ENCODE measurements at regions not wholly inside any gene's neighbourhood (a gene's known extent, or its start where the extent isn't known, plus 50 kb on each side); places are given as distances from the start of the nearest gene placed in this dataset.

DNA sequence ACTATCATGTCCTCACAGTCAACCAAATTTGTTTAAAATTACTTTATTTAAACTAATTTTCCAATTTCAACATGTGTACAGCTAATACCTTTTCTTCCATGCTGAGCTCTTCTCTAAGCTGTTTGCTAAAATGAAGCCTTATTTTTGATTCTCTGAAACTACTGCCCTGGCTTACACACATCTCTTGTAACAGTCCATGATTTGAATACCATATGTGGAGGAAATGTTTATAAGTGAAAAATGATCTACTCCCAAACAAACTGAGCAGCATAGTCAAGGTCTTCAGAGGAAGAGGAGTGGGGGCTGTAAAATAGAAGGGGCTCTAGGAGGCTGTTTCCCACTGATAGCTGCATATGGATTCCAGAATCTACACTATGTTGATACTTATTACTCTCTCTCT is 188.7 kb downstream of the ANKRD50 start:
- no peak for DNase-seq

- DNase-seq, result no peak
Observed at GRCh38 chr4:124525524-124525923, 187.0 kb downstream of the ANKRD50 start.

DNA sequence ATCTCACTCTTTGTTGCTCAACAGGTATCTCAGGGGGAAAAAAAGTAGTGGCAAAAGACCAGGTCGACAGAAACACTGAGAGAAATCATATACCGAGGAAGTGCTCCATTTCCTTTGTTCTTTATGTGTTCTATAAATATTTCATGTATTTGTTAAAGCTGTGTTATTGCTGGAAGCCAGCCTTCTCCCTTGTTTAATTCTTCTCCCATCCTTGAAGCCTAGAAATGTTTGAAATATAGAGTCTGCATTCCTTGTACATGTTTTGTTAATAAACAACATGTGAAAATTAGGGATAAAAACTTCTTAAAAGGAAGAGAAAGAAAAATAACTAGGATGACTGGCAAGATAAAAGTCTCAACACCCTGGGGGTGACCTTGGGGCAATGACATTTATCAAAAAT is 186.2 kb downstream of the ANKRD50 start:
- DNase-seq, result no peak

DNA sequence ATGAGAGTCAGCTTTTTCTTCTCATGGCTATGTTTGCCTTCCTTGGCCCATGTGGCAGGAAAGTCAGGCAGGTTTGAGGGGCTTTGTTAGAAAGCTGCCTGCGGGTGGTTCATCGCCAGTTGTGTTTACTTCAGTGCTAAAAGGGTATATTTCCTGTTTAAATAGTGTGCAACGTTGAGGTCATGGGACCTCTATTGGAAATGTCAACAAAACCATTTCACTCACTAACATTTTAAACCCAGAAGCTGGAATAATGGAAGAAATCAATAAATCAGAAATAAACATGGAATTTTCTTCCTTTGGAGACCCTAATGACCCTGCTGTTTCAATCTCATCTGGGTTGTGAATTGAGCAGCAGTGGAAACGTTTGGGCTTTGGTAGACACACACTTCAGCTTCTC is 185.8 kb downstream of the ANKRD50 start:
- no peak for DNase-seq

DNA sequence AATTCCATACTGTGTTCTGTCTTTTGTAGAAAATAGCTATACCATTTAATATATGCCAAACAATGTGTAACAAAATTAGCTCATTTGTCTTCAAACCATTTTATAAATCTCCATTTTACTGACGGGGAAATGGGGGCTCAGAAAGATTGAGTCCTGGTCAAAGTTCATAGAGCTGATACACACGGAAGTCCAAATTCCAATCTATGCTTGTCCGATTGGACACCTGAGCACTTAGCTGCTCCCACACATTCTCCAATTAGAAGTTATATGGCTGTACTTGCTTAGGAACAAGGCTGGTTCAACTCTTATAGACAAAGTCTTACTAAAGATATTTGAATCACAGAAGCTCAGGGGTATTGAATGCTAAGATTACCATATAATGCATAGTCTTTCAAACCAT is 185.2 kb downstream of the ANKRD50 start:
- DNase-seq, result no peak

GRCh38 chr4:124529131-124529530 is 183.4 kb downstream of the ANKRD50 start:
- no peak for DNase-seq

GRCh38 chr4:124530464-124531077 is 182.0 kb downstream of the ANKRD50 start:
- no peak for DNase-seq

GRCh38 chr4:124534131-124534530 is 178.4 kb downstream of the ANKRD50 start:
- DNase-seq, result no peak

DNA sequence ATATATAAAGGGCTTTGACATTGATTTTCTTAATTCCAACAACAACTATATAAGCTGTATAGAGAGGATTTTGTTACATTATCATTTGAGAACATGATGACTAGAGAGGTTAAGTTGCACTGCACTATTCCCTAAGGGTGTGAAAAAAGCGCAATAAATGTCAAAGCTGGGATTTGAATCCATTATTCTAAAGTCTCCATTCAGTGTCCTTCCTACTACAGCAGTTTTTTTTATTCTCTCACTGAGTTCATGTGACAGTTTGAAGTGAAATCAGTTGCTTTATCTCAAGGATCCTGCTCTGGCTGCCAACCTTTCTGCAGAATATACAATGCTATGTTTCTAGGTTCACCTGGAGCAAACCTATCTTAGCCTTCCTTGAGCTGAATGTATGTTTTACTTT is 177.5 kb downstream of the ANKRD50 start:
- DNase-seq, result no peak

- DNase-seq, result no peak
Observed at GRCh38 chr4:124536946-124537345, 175.6 kb downstream of the ANKRD50 start.

GRCh38 chr4:124537971-124538370 is 174.6 kb downstream of the ANKRD50 start:
- no peak for DNase-seq

- DNase-seq, result no peak
Observed at GRCh38 chr4:124540014-124540413, 172.5 kb downstream of the ANKRD50 start.

DNA sequence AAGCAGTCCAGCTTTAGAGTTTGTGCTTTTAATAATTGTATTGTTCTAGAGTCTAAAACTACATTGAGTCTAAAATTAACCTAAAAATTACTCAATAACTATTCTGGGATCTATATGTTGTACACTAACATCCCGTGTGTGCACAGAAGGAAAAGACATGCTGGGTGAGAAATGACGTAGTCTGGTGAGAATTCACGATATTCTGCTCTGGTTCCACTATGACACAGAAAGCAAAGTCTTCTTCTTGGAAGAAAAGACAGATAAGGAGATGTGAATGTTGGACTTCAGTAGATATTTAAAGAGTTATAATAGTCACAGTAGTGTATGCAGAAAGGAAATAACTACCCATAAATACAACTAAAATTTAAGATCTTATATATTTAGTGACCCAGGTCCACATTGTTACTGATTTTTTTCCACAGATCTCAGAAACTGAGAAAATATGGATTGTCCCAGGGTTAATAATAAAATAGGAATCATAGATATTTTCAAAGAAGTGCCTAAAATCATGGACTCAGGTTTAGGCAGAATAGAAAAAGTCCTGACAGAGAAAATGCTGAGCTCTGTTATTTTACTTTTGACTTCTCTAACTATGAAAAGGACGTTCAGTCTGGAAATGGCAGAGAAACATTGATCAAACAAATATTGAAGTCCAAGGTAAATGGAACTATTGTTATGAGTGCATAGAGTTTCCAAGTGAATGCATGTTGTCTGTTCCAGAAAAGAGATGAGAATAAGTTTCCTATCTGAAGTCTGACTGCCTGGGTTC is 170.7 kb downstream of the ANKRD50 start:
- DNase-seq, result no peak

- DNase-seq, result no peak
Observed at GRCh38 chr4:124555959-124556358, 156.6 kb downstream of the ANKRD50 start.

DNA sequence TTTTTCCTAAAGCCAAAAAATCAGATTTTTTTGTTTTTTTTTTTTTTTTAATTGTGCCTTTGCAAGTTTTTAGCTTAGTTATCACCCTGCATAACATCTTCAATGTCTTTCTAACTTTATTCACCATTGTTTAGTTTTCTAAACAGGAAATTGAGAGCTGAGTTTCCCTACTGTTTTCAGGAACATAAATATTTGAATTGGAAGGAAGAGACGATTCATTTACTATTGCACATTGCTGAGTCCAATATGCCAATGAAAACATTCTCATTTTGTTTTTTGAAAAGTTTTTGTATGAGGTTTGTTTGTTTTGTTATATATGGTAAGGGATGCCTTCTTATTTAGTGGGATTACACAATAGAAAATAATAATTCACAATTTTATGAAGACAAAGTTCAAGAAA is 148.4 kb downstream of the ANKRD50 start:
- DNase-seq, result no peak

- DNase-seq, result no peak
Observed at GRCh38 chr4:124565371-124565770, 147.2 kb downstream of the ANKRD50 start.

DNA sequence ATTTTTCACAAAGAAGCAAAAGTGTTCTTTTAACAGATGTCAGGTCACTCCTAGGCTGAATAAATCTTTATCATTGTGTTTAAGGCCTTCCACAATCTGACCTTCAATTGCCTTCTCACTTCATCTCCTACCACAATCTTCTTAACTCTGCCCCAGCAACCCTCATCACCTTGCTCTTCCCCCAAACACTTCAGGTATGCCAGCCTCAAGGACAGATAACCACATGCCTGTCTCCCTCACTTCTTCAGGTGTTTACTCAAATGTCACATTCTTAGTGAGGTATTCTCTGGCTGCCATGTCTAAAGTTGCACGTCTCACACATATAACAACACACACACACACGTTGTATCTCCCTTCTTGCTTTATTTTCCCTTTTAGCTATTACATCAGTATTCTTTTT is 146.5 kb downstream of the ANKRD50 start:
- no peak for DNase-seq

- DNase-seq, result no peak
Observed at GRCh38 chr4:124573056-124573455, 139.5 kb downstream of the ANKRD50 start.

GRCh38 chr4:124579896-124580295 is 132.6 kb downstream of the ANKRD50 start:
- DNase-seq, result no peak

GRCh38 chr4:124583797-124584196 is 128.7 kb downstream of the ANKRD50 start:
- no peak for DNase-seq

- no peak for DNase-seq
Observed at GRCh38 chr4:124589786-124590185, 122.7 kb downstream of the ANKRD50 start.

DNA sequence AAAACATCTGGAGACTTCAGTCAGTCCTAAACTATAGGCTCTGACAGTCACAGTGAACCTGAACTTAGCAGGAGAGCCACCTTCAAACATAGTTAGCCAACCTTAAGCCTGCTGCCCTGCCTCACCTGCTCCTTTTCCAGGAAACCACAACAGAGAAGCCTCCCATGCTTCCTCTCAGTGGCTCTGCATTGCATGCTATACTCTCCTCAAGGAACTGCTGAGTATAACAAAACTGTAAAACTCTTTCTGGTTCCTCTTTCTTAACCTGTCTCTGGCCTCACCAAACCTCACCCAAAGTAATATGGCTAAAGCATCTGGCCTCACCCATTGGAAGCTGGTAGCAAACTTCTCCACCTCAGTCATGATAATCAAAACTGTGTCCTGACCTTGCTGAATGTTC is 122.1 kb downstream of the ANKRD50 start:
- DNase-seq, result no peak

GRCh38 chr4:124591637-124592036 is 120.9 kb downstream of the ANKRD50 start:
- no peak for DNase-seq

DNA sequence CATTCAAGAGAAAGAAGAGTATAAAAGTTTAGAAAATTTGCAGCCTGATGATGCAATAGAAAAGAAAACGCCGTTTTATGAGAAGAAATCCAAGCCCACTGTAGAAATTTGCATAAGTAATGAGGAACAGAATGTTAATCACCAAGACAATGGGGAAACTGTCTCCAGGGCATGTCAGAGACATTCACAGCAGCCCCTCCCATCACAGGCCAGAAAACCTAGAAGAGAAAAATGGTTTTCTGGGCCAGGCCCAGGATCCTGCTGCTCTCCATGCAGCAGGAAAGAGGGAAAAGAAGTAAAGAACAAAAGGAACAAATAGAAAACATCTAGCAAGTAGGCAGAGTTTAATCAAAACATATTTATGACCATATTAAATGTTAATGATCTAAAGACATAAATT is 119.0 kb downstream of the ANKRD50 start:
- no peak for DNase-seq

DNA sequence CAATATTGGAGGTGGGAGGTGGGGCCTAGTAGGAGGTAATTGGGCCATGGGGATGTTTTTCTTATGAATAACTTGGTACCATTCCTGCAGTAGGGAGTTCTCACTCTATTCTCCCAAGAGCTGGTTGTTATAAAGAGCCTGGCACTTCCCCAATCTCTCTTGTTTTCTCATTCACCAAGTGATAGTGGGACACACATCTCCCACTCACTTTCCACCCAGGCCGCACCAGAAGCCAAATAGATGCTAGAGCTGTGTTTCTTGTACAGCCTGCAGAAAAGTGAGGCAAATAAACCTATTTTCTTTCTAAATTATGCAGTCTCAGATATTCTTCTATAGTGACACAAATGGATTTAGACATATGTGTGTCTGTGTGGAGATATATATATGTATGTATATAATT is 117.6 kb downstream of the ANKRD50 start:
- DNase-seq, result no peak

All from NCI-H345 (cell line).